ENCODE measurements at regions not wholly inside any gene's neighbourhood (a gene's known extent, or its start where the extent isn't known, plus 50 kb on each side); places are given as distances from the start of the nearest gene placed in this dataset.
"Not testable (repeated sequence)": the region's sequence is repeated elsewhere in the genome, so short reads cannot be mapped to it uniquely, and the experiment has no call there.

DNA sequence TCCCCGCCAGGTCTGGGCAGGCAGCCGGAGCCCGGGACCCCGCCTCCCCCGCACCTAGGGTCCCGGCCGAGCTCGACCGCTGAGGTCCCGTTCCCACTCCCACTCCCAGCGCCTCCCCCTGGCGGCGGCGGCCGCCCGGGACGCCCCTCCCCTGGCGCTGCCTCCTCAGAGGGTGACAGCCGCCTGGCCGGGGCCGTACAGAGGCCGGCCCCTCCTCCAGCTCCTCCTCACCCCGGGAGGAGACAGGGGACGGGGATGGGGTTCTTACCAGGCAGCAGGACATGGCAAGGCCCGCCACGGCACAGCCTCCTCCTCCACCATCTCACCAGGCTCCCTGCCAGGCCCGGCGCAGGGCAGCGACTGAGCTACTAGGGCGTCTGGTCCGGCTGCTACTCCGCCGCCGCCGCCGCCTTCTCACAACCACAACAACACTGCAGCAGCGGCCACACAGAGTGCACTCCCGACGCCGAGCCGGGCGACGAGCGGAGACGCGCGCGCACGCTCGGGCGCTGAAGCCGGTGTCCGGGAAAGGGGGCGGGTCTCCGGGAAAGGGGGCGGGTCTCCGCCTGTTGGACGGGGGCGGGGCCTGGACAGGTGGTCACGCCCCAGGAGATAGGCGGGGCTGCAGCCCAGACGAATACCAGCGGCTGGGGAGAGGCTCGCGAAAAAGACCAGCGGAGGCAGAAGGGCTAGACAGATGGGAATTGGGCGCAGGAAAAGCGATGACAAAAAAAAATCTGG lies 115.4 kb downstream of the POTEB3 start:
- H4K20me1 ChIP-seq (ENCODE audit: insufficient read depth); H3F3A ChIP-seq (replicated peaks; ENCODE audit: insufficient read depth); H3K4me2 ChIP-seq; H3K27me3 ChIP-seq (ENCODE audit: insufficient read depth); CTCF ChIA-PET; H3K9me2 ChIP-seq; H3K4me3 ChIP-seq (ENCODE audit: low read depth in 2 of 2, low read length in 1 of 2); H3K79me2 ChIP-seq (ENCODE audit: insufficient read depth); DNase-seq; H3K9me3 ChIP-seq; H3K36me3 ChIP-seq (replicated peaks in 1 of 2; ENCODE audit: control insufficient read depth in 1 of 2, insufficient read depth in 2 of 2, low read length in 1 of 2); POLR2A ChIA-PET; H3K27ac ChIP-seq (ENCODE audit: low read depth in 2 of 2, low read length in 1 of 2); H3K4me1 ChIP-seq (ENCODE audit: control insufficient read depth in 1 of 2, insufficient read depth in 2 of 2, low read depth in 1 of 2, low read length in 1 of 2); H2AFZ ChIP-seq (ENCODE audit: low read depth); H3K9ac ChIP-seq: not testable (repeated sequence)
- 18% methylated on average over 9 of the region's 68 CpGs for WGBS (ENCODE audit: low lambda C conversion rate)

DNA sequence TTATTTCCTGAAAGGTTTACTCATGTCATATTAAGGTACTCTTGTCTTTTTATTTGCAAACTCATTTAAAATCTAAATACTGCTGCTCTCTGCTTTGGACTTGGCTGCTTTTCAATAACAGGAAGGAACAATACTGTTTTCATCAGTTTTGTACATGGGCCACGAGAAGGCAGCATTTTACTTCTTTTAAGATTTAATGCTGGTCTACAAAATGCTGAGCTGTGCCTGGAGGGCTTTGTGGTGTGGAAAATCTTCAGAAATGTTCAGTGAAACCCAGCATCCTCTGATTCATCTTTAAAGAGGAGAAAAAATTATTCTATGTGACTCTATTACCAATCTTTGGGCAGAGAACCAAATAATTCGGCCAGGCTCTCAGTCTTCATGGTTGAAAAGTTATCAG lies 155.9 kb downstream of the POTEB3 start:
- H3K4me1 ChIP-seq (ENCODE audit: control insufficient read depth in 1 of 2, insufficient read depth in 2 of 2, low read depth in 1 of 2, low read length in 1 of 2); H3K36me3 ChIP-seq (replicated peaks in 1 of 2; ENCODE audit: control insufficient read depth in 1 of 2, insufficient read depth in 2 of 2, low read length in 1 of 2); H3K27ac ChIP-seq (ENCODE audit: low read depth in 2 of 2, low read length in 1 of 2); H4K20me1 ChIP-seq (ENCODE audit: insufficient read depth); H3F3A ChIP-seq (replicated peaks; ENCODE audit: insufficient read depth); H3K27me3 ChIP-seq (ENCODE audit: insufficient read depth); H2AFZ ChIP-seq (ENCODE audit: low read depth); H3K4me3 ChIP-seq (ENCODE audit: low read depth in 2 of 2, low read length in 1 of 2); H3K9ac ChIP-seq; H3K9me2 ChIP-seq; DNase-seq; H3K4me2 ChIP-seq; POLR2A ChIA-PET; H3K9me3 ChIP-seq; H3K79me2 ChIP-seq (ENCODE audit: insufficient read depth): not testable (repeated sequence)
- CTCF ChIA-PET, result interaction anchor here (0.6 to 3.2 kb wide), 8 partner anchors 9 to 640 kb away, joined by 4 to 28 read pairs (median 5); no protein-coding TSS in a partner anchor
- 0% methylated on average over 1 of the region's 2 CpGs for WGBS (ENCODE audit: low lambda C conversion rate)

DNA sequence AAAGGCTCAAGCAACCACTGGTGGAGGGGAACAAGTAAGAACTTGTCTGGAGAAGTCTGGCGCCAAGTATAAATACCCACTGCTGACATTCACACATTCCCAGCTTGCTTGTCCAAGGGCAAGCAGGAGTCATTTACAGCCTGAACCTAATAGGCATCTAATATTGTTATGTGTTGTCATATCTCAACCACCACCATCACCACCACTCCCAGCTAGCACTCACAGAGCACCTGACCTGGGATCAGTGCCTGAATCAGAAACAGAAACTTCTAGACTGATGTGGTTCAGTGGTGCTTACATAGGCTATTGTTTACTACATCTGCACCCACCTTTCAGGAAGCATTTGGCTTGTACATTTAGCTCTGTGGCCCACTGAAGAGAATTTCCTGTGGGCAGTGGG lies 157.1 kb downstream of the POTEB3 start:
- DNase-seq; H4K20me1 ChIP-seq (ENCODE audit: insufficient read depth); H3K4me1 ChIP-seq (ENCODE audit: control insufficient read depth in 1 of 2, insufficient read depth in 2 of 2, low read depth in 1 of 2, low read length in 1 of 2); H3K9ac ChIP-seq; H3K79me2 ChIP-seq (ENCODE audit: insufficient read depth); POLR2A ChIA-PET; H3K4me2 ChIP-seq; H3F3A ChIP-seq (replicated peaks; ENCODE audit: insufficient read depth); H3K9me3 ChIP-seq; H3K36me3 ChIP-seq (replicated peaks in 1 of 2; ENCODE audit: control insufficient read depth in 1 of 2, insufficient read depth in 2 of 2, low read length in 1 of 2); H2AFZ ChIP-seq (ENCODE audit: low read depth); H3K27ac ChIP-seq (ENCODE audit: low read depth in 2 of 2, low read length in 1 of 2); H3K27me3 ChIP-seq (ENCODE audit: insufficient read depth); H3K4me3 ChIP-seq (ENCODE audit: low read depth in 2 of 2, low read length in 1 of 2); H3K9me2 ChIP-seq: not testable (repeated sequence)
- WGBS (ENCODE audit: low lambda C conversion rate), result no CpG with 5 or more reads among the region's 1 CpG
- CTCF ChIA-PET, result interaction anchor here (1.6 to 3.2 kb wide), 2 partner anchors 10 to 639 kb away, joined by 5 to 28 read pairs; no protein-coding TSS in a partner anchor

DNA sequence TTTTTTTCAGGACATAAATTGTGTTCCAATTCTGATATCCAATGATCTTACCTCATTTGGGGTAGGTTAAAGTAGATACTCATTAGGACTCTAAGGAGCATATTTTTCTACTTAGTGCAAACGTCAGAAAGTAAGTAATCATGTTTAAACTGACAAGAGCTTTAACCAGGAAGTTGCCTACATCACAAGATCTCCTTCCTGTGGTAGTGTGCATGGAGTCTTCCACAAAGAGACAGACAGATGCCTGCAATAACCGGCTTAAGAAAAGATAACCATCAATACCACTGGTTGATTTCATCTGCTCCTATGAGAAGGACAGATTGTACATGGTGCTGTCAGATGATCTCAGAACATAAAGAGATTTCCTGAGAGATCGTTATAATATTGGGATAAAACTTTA lies 160.0 kb downstream of the POTEB3 start:
- H3K27me3 ChIP-seq (ENCODE audit: insufficient read depth); H3K9ac ChIP-seq; POLR2A ChIA-PET; H3K4me3 ChIP-seq (ENCODE audit: low read depth in 2 of 2, low read length in 1 of 2); DNase-seq; H3K27ac ChIP-seq (ENCODE audit: low read depth in 2 of 2, low read length in 1 of 2); CTCF ChIA-PET; H3K9me3 ChIP-seq; H3K36me3 ChIP-seq (replicated peaks in 1 of 2; ENCODE audit: control insufficient read depth in 1 of 2, insufficient read depth in 2 of 2, low read length in 1 of 2); H3K9me2 ChIP-seq; H3K4me1 ChIP-seq (ENCODE audit: control insufficient read depth in 1 of 2, insufficient read depth in 2 of 2, low read depth in 1 of 2, low read length in 1 of 2); H3F3A ChIP-seq (replicated peaks; ENCODE audit: insufficient read depth); H2AFZ ChIP-seq (ENCODE audit: low read depth); H3K4me2 ChIP-seq; H3K79me2 ChIP-seq (ENCODE audit: insufficient read depth); H4K20me1 ChIP-seq (ENCODE audit: insufficient read depth): not testable (repeated sequence)
- WGBS (ENCODE audit: low lambda C conversion rate), result no CpG with 5 or more reads among the region's 3 CpGs

DNA sequence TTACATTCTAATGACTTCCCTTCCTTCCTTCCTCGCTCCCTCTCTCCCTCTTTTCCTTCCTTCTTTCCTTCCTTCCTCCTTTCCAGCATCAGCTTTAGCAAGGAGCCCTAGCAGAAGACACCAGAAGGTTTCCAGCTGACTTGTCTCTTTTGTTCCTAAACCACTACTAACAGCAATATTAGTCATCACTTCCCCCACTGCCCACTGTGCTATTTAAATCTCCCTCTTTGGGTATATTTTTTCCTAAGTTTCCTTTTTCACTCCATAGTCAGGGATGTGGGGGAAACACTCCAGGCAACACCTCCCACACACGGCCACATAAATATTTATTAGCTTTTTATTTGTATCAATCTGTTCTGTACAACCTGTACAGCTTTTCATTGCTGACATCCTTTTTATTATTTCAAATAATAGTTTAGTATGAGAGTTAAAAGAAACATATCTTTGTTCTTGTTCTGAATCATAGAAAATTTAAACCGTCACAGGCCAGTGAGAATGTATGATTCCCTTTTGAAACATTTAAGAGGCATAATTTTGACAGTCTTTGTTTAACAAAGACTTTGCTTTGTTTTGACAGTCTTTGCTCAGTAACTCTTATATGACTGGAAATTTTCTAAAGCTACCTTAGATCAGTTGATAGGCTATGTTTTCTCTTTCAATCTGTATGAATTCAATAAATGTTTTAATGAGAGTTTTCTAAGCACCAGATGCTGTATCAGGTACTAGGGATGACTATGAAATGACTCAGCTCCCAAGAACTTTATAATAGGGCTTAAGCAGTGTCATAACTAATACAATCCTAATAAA lies 167.9 kb downstream of the POTEB3 start:
- H3F3A ChIP-seq (replicated peaks; ENCODE audit: insufficient read depth); H3K9me2 ChIP-seq; DNase-seq; H3K9me3 ChIP-seq; POLR2A ChIA-PET; H3K4me3 ChIP-seq (ENCODE audit: low read depth in 2 of 2, low read length in 1 of 2); H3K9ac ChIP-seq; H3K4me1 ChIP-seq (ENCODE audit: control insufficient read depth in 1 of 2, insufficient read depth in 2 of 2, low read depth in 1 of 2, low read length in 1 of 2); H3K36me3 ChIP-seq (replicated peaks in 1 of 2; ENCODE audit: control insufficient read depth in 1 of 2, insufficient read depth in 2 of 2, low read length in 1 of 2); H2AFZ ChIP-seq (ENCODE audit: low read depth); H3K27me3 ChIP-seq (ENCODE audit: insufficient read depth); H3K79me2 ChIP-seq (ENCODE audit: insufficient read depth); H4K20me1 ChIP-seq (ENCODE audit: insufficient read depth): not testable (repeated sequence)
- 1% methylated on average over 3 of the region's 3 CpGs for WGBS (ENCODE audit: low lambda C conversion rate)
- Histone ChIP-seq H3K27ac (ENCODE audit: low read depth in 2 of 2, low read length in 1 of 2) (peak overlapping the region in 1 of 2 experiments; percentile 16; a peak in 1 of 4 replicates), H3K4me2 (peak overlapping the region; percentile 28)
- CTCF ChIA-PET, result interaction anchor here (1.5 to 5.4 kb wide), 2 partner anchors 12 to 26 kb away, joined by 3 to 28 read pairs; no protein-coding TSS in a partner anchor
